ENCODE measurements at regions not wholly inside any gene's neighbourhood (a gene's known extent, or its start where the extent isn't known, plus 50 kb on each side); places are given as distances from the start of the nearest gene placed in this dataset.

GRCh38 chr6:91305755-91306154 lies 718.9 kb upstream of the MAP3K7 start:
- Histone ChIP-seq H2BK15ac (ENCODE audit: low read depth, low read length) (no peak overlapping the region), H4K20me1 (ENCODE audit: control insufficient read depth, insufficient read depth, insufficient read length) (no peaks in the 10 kb centered on the region), H3K4me2 (ENCODE audit: insufficient read depth, insufficient read length, low read length) (no peak overlapping the region), H3K14ac (ENCODE audit: insufficient read depth, low read length) (no peak overlapping the region), H3K4ac (ENCODE audit: low read depth, low read length) (no peak overlapping the region), H4K5ac (ENCODE audit: insufficient read length, low read depth, low read length) (no peak overlapping the region), H3K4me1 (ENCODE audit: insufficient read depth, low read length) (no peaks in the 10 kb centered on the region), H3K79me2 (ENCODE audit: insufficient read depth, low read length) (no peaks in the 10 kb centered on the region), H4K91ac (ENCODE audit: insufficient read length, low read depth, low read length) (no peak overlapping the region), H2BK120ac (ENCODE audit: low read depth, low read length, poor library complexity, severe bottlenecking) (no peak overlapping the region), H3K9me3 (ENCODE audit: control insufficient read depth, low read depth, low read length) (no peaks in the 10 kb centered on the region), H3K79me1 (ENCODE audit: insufficient read depth, low read depth, low read length, poor library complexity, severe bottlenecking) (no peaks in the 10 kb centered on the region), H3K56ac (ENCODE audit: insufficient read length, low read depth, low read length) (no peak overlapping the region), H3K23me2 (ENCODE audit: insufficient read length, low read depth, low read length, poor library complexity, severe bottlenecking) (no peaks in the 10 kb centered on the region), H2AFZ (ENCODE audit: low read length) (no peak overlapping the region), H2AK5ac (ENCODE audit: insufficient read length, low read length) (no peak overlapping the region), H3T11ph (ENCODE audit: low read length) (no peak overlapping the region), H3K9ac (ENCODE audit: extremely low read depth, insufficient read length, low read length) (no peak overlapping the region), H3K27me3 (ENCODE audit: insufficient read depth, low read length) (peaks cover 19% of the 10 kb centered on the region; the same call in 1 of the 2 replicates), H2BK20ac (ENCODE audit: low read depth, low read length, poor library complexity, severe bottlenecking) (no peak overlapping the region), H2BK5ac (ENCODE audit: insufficient read length, low read length) (no peak overlapping the region), H4K8ac (replicated peaks; ENCODE audit: insufficient read length, low read depth, low read length) (no peak overlapping the region), H3K27ac (ENCODE audit: insufficient read length, low read depth, low read length) (no peak overlapping the region), H3K18ac (ENCODE audit: insufficient read length, low read depth, low read length) (no peak overlapping the region), H3K23ac (ENCODE audit: insufficient read length, low read depth, low read length) (no peak overlapping the region), H2BK12ac (ENCODE audit: insufficient read length, low read depth, low read length) (no peak overlapping the region)
- no peak for TF ChIP-seq CTCF (conservative IDR thresholded peaks at IDR 0.05)
- WGBS (ENCODE audit: extremely low coverage, insufficient read length, low lambda C conversion rate), result no CpG with 5 or more reads among the region's 2 CpGs
- no peak for DNase-seq
- Mint-ChIP-seq H3K27ac (no peak overlapping the region), H3K36me3 (ENCODE audit: insufficient read depth in 1 of 3, low read depth in 3 of 3) (peaks cover 0 to 4% (median 0%) of the 10 kb centered on the region in 3 experiments; a peak in 1 of 7 replicates), H3K9me3 (peaks cover 5 to 6% of the 10 kb centered on the region in 2 experiments), H3K27me3 (ENCODE audit: low read depth) (peaks cover 98% of the 10 kb centered on the region), H3K4me3 (no peak overlapping the region), H3K4me1 (peaks cover 0 to 3% of the 10 kb centered on the region in 2 experiments; a peak in 2 of 4 replicates)

Data from H9 (cell line).